ENCODE measurements at regions not wholly inside any gene's neighbourhood (a gene's known extent, or its start where the extent isn't known, plus 50 kb on each side); places are given as distances from the start of the nearest gene placed in this dataset.

GRCh38 chr9:103680581-103680980 lies 413.5 kb upstream of the SMC2 start:
- H3K23ac ChIP-seq (ENCODE audit: low read length in 2 of 2), result no peak overlapping the region
- no peaks in the 10 kb centered on the region for H3K4me1 ChIP-seq (ENCODE audit: control insufficient read depth, insufficient read depth, low read depth, low read length)
- no peaks in the 10 kb centered on the region for H3K79me1 ChIP-seq (replicated peaks; ENCODE audit: low read length, poor library complexity, severe bottlenecking)
- no peak overlapping the region for H3K4me2 ChIP-seq (ENCODE audit: low read length, poor library complexity, severe bottlenecking)
- H3K9me3 ChIP-seq (ENCODE audit: control insufficient read depth, low read length), result peaks cover 7% of the 10 kb centered on the region
- no peak overlapping the region for H2BK15ac ChIP-seq (ENCODE audit: low read depth, poor library complexity, severe bottlenecking)
- no peak overlapping the region for H3K14ac ChIP-seq (ENCODE audit: low read length in 2 of 2)
- H4K8ac ChIP-seq (ENCODE audit: low read length), result no peak overlapping the region
- no peaks in the 10 kb centered on the region for H3K36me3 ChIP-seq (ENCODE audit: control insufficient read depth in 1 of 2, insufficient read depth in 2 of 2, low read depth in 1 of 2, low read length in 2 of 2)
- no peak overlapping the region for H4K91ac ChIP-seq (ENCODE audit: low read length)
- no peak overlapping the region for H3K27ac ChIP-seq (ENCODE audit: low read length, poor library complexity, severe bottlenecking)
- no peak overlapping the region for H2AFZ ChIP-seq (ENCODE audit: low read depth, low read length)
- no peak overlapping the region for H2BK12ac ChIP-seq (ENCODE audit: low read length in 2 of 2)
- H3K4me3 ChIP-seq (ENCODE audit: insufficient read depth in 1 of 2, low read depth in 1 of 2, low read length in 2 of 2), result no peak overlapping the region
- no peak overlapping the region for H2AK5ac ChIP-seq (ENCODE audit: low read length, severe bottlenecking)
- no peak overlapping the region for H2BK5ac ChIP-seq (ENCODE audit: low read depth, low read length, poor library complexity, severe bottlenecking)
- H3K27me3 ChIP-seq (ENCODE audit: control insufficient read depth in 1 of 2, insufficient read depth in 1 of 2, low read length in 2 of 2), result no peaks in the 10 kb centered on the region
- H3K18ac ChIP-seq (ENCODE audit: low read depth in 1 of 2, low read length in 2 of 2), result no peak overlapping the region
- H2BK120ac ChIP-seq (ENCODE audit: low read depth, low read length), result no peak overlapping the region
- H3K9ac ChIP-seq (ENCODE audit: low read length), result no peak overlapping the region
- DNase-seq, result no peak
- H3K4ac ChIP-seq (ENCODE audit: low read depth in 1 of 2, low read length in 2 of 2), result no peak overlapping the region

GRCh38 chr9:103681435-103681834 lies 412.7 kb upstream of the SMC2 start:
- H3K18ac ChIP-seq (ENCODE audit: low read depth in 1 of 2, low read length in 2 of 2), result no peak overlapping the region
- H2BK120ac ChIP-seq (ENCODE audit: low read depth, low read length), result no peak overlapping the region
- no peak overlapping the region for H4K8ac ChIP-seq (ENCODE audit: low read length)
- no peak overlapping the region for H3K27ac ChIP-seq (ENCODE audit: low read length, poor library complexity, severe bottlenecking)
- no peaks in the 10 kb centered on the region for H3K4me1 ChIP-seq (ENCODE audit: control insufficient read depth, insufficient read depth, low read depth, low read length)
- no peak overlapping the region for H2AFZ ChIP-seq (ENCODE audit: low read depth, low read length)
- no peak overlapping the region for H2BK15ac ChIP-seq (ENCODE audit: low read depth, poor library complexity, severe bottlenecking)
- no peaks in the 10 kb centered on the region for H3K36me3 ChIP-seq (ENCODE audit: control insufficient read depth in 1 of 2, insufficient read depth in 2 of 2, low read depth in 1 of 2, low read length in 2 of 2)
- no peak overlapping the region for H3K4me2 ChIP-seq (ENCODE audit: low read length, poor library complexity, severe bottlenecking)
- no peak overlapping the region for H3K9ac ChIP-seq (ENCODE audit: low read length)
- H3K4me3 ChIP-seq (ENCODE audit: insufficient read depth in 1 of 2, low read depth in 1 of 2, low read length in 2 of 2), result no peak overlapping the region
- H3K14ac ChIP-seq (ENCODE audit: low read length in 2 of 2), result no peak overlapping the region
- H2BK5ac ChIP-seq (ENCODE audit: low read depth, low read length, poor library complexity, severe bottlenecking), result no peak overlapping the region
- WGBS, result 63% methylated on average over 5 of the region's 6 CpGs
- DNase-seq, result no peak
- H3K79me1 ChIP-seq (replicated peaks; ENCODE audit: low read length, poor library complexity, severe bottlenecking), result no peaks in the 10 kb centered on the region
- H3K9me3 ChIP-seq (ENCODE audit: control insufficient read depth, low read length), result peaks cover 7% of the 10 kb centered on the region
- H2BK12ac ChIP-seq (ENCODE audit: low read length in 2 of 2), result no peak overlapping the region
- H2AK5ac ChIP-seq (ENCODE audit: low read length, severe bottlenecking), result no peak overlapping the region
- no peak overlapping the region for H3K4ac ChIP-seq (ENCODE audit: low read depth in 1 of 2, low read length in 2 of 2)
- H3K27me3 ChIP-seq (ENCODE audit: control insufficient read depth in 1 of 2, insufficient read depth in 1 of 2, low read length in 2 of 2), result no peaks in the 10 kb centered on the region
- H3K23ac ChIP-seq (ENCODE audit: low read length in 2 of 2), result no peak overlapping the region
- H4K91ac ChIP-seq (ENCODE audit: low read length), result no peak overlapping the region

GRCh38 chr9:103700195-103700962 lies 393.7 kb upstream of the SMC2 start:
- no peak overlapping the region for H3K18ac ChIP-seq (ENCODE audit: low read depth in 1 of 2, low read length in 2 of 2)
- no peak overlapping the region for H4K91ac ChIP-seq (ENCODE audit: low read length)
- no peak overlapping the region for H2AFZ ChIP-seq (ENCODE audit: low read depth, low read length)
- no peak overlapping the region for H3K14ac ChIP-seq (ENCODE audit: low read length in 2 of 2)
- no peak overlapping the region for H2BK120ac ChIP-seq (ENCODE audit: low read depth, low read length)
- H3K36me3 ChIP-seq (ENCODE audit: control insufficient read depth in 1 of 2, insufficient read depth in 2 of 2, low read depth in 1 of 2, low read length in 2 of 2), result no peaks in the 10 kb centered on the region
- no peak for DNase-seq
- H3K27me3 ChIP-seq (ENCODE audit: control insufficient read depth in 1 of 2, insufficient read depth in 1 of 2, low read length in 2 of 2), result no peaks in the 10 kb centered on the region
- peaks cover 16% of the 10 kb centered on the region for H3K9me3 ChIP-seq (ENCODE audit: control insufficient read depth, low read length)
- H3K4me2 ChIP-seq (ENCODE audit: low read length, poor library complexity, severe bottlenecking), result no peak overlapping the region
- no peak overlapping the region for H2BK15ac ChIP-seq (ENCODE audit: low read depth, poor library complexity, severe bottlenecking)
- H3K9ac ChIP-seq (ENCODE audit: low read length), result no peak overlapping the region
- H3K4me3 ChIP-seq (ENCODE audit: insufficient read depth in 1 of 2, low read depth in 1 of 2, low read length in 2 of 2), result no peak overlapping the region
- H2BK5ac ChIP-seq (ENCODE audit: low read depth, low read length, poor library complexity, severe bottlenecking), result no peak overlapping the region
- WGBS, result 85% methylated on average over 3 of the region's 3 CpGs
- H3K4ac ChIP-seq (ENCODE audit: low read depth in 1 of 2, low read length in 2 of 2), result no peak overlapping the region
- no peak overlapping the region for H2AK5ac ChIP-seq (ENCODE audit: low read length, severe bottlenecking)
- H3K23ac ChIP-seq (ENCODE audit: low read length in 2 of 2), result no peak overlapping the region
- H3K4me1 ChIP-seq (ENCODE audit: control insufficient read depth, insufficient read depth, low read depth, low read length), result no peaks in the 10 kb centered on the region
- H4K8ac ChIP-seq (ENCODE audit: low read length), result no peak overlapping the region
- no peak overlapping the region for H3K27ac ChIP-seq (ENCODE audit: low read length, poor library complexity, severe bottlenecking)
- no peak overlapping the region for H2BK12ac ChIP-seq (ENCODE audit: low read length in 2 of 2)
- no peaks in the 10 kb centered on the region for H3K79me1 ChIP-seq (replicated peaks; ENCODE audit: low read length, poor library complexity, severe bottlenecking)

- Histone ChIP-seq H2BK120ac (ENCODE audit: low read depth, low read length) (no peak overlapping the region), H3K4me2 (ENCODE audit: low read length, poor library complexity, severe bottlenecking) (no peak overlapping the region), H3K4me1 (ENCODE audit: control insufficient read depth, insufficient read depth, low read depth, low read length) (no peaks in the 10 kb centered on the region), H2AFZ (ENCODE audit: low read depth, low read length) (no peak overlapping the region), H4K8ac (ENCODE audit: low read length) (no peak overlapping the region), H3K4me3 (ENCODE audit: insufficient read depth in 1 of 2, low read depth in 1 of 2, low read length in 2 of 2) (no peak overlapping the region), H2BK12ac (ENCODE audit: low read length in 2 of 2) (no peak overlapping the region), H3K79me1 (replicated peaks; ENCODE audit: low read length, poor library complexity, severe bottlenecking) (no peaks in the 10 kb centered on the region), H3K27ac (ENCODE audit: low read length, poor library complexity, severe bottlenecking) (no peak overlapping the region), H3K4ac (ENCODE audit: low read depth in 1 of 2, low read length in 2 of 2) (no peak overlapping the region), H2BK15ac (ENCODE audit: low read depth, poor library complexity, severe bottlenecking) (no peak overlapping the region), H3K18ac (ENCODE audit: low read depth in 1 of 2, low read length in 2 of 2) (no peak overlapping the region), H3K9ac (ENCODE audit: low read length) (no peak overlapping the region), H3K9me3 (ENCODE audit: control insufficient read depth, low read length) (peaks cover 18% of the 10 kb centered on the region), H4K91ac (ENCODE audit: low read length) (no peak overlapping the region), H2BK5ac (ENCODE audit: low read depth, low read length, poor library complexity, severe bottlenecking) (no peak overlapping the region), H3K14ac (ENCODE audit: low read length in 2 of 2) (no peak overlapping the region), H3K27me3 (ENCODE audit: control insufficient read depth in 1 of 2, insufficient read depth in 1 of 2, low read length in 2 of 2) (no peaks in the 10 kb centered on the region), H3K36me3 (ENCODE audit: control insufficient read depth in 1 of 2, insufficient read depth in 2 of 2, low read depth in 1 of 2, low read length in 2 of 2) (no peaks in the 10 kb centered on the region), H2AK5ac (ENCODE audit: low read length, severe bottlenecking) (no peak overlapping the region), H3K23ac (ENCODE audit: low read length in 2 of 2) (no peak overlapping the region)
- WGBS, result 25% methylated on average over 2 of the region's 4 CpGs
- DNase-seq, result no peak
Measured at GRCh38 chr9:103702572-103702971, 391.5 kb upstream of the SMC2 start.
